ENCODE measurements at regions not wholly inside any gene's neighbourhood (a gene's known extent, or its start where the extent isn't known, plus 50 kb on each side); places are given as distances from the start of the nearest gene placed in this dataset.

GRCh38 chr16:73434621-73435020 lies 386.7 kb upstream of the ZFHX3 start:
- Histone ChIP-seq H3K4me3 (ENCODE audit: low read depth, low read length) (no peak overlapping the region), H3K36me3 (replicated peaks) (no peaks in the 10 kb centered on the region), H3K27me3 (replicated peaks) (no peaks in the 10 kb centered on the region), H3K27ac (no peak overlapping the region)
- no peak for TF ChIP-seq CTCF (IDR thresholded peaks at IDR 0.05; ENCODE audit: low read depth, low read length, missing control alignments)
- in situ Hi-C loops (cut with HindIII; ENCODE audit: low pct_ligation_motif_present, low sequenced_read_pairs) = no loop called here
- no peak for DNase-seq

- TF ChIP-seq CTCF (IDR thresholded peaks at IDR 0.05; ENCODE audit: low read depth, low read length, missing control alignments) = no peak
- in situ Hi-C loops (cut with HindIII; ENCODE audit: low pct_ligation_motif_present, low sequenced_read_pairs) = no loop called here
Observed at GRCh38 chr16:73433731-73434307, 385.9 kb upstream of the ZFHX3 start.

GRCh38 chr16:73432850-73433730 lies 385.2 kb upstream of the ZFHX3 start:
- no peak for TF ChIP-seq CTCF (IDR thresholded peaks at IDR 0.05; ENCODE audit: low read depth, low read length, missing control alignments)
- no peaks in the 10 kb centered on the region for H3K36me3 ChIP-seq (replicated peaks)
- in situ Hi-C loops (cut with HindIII; ENCODE audit: low pct_ligation_motif_present, low sequenced_read_pairs) = no loop called here

More at GRCh38 chr16:73433731-73434307, 385.9 kb upstream of the ZFHX3 start:
- Histone ChIP-seq H3K36me3 (replicated peaks) (no peaks in the 10 kb centered on the region), H3K4me3 (ENCODE audit: low read depth, low read length) (no peak overlapping the region), H3K27ac (no peak overlapping the region), H3K27me3 (replicated peaks) (no peaks in the 10 kb centered on the region)
- no peak for DNase-seq

GRCh38 chr16:73430138-73430537 lies 382.2 kb upstream of the ZFHX3 start:
- H3K27me3 ChIP-seq (replicated peaks) = no peaks in the 10 kb centered on the region
- in situ Hi-C loops (cut with HindIII; ENCODE audit: low pct_ligation_motif_present, low sequenced_read_pairs) = no loop called here
- no peak overlapping the region for H3K4me3 ChIP-seq (ENCODE audit: low read depth, low read length)
- no peaks in the 10 kb centered on the region for H3K36me3 ChIP-seq (replicated peaks)
- no peak overlapping the region for H3K27ac ChIP-seq
- no peak for TF ChIP-seq CTCF (IDR thresholded peaks at IDR 0.05; ENCODE audit: low read depth, low read length, missing control alignments)
- no peak for DNase-seq

More at GRCh38 chr16:73432850-73433730, 385.2 kb upstream of the ZFHX3 start:
- Histone ChIP-seq H3K27ac (no peak overlapping the region), H3K4me3 (ENCODE audit: low read depth, low read length) (no peak overlapping the region), H3K27me3 (replicated peaks) (no peaks in the 10 kb centered on the region)
- no peak for DNase-seq

GRCh38 chr16:73428121-73428520 lies 380.2 kb upstream of the ZFHX3 start:
- no peak for TF ChIP-seq CTCF (IDR thresholded peaks at IDR 0.05; ENCODE audit: low read depth, low read length, missing control alignments)
- H3K36me3 ChIP-seq (replicated peaks) = no peaks in the 10 kb centered on the region
- no peak for DNase-seq
- no peaks in the 10 kb centered on the region for H3K27me3 ChIP-seq (replicated peaks)
- H3K27ac ChIP-seq = no peak overlapping the region
- in situ Hi-C loops (cut with HindIII; ENCODE audit: low pct_ligation_motif_present, low sequenced_read_pairs) = no loop called here
- H3K4me3 ChIP-seq (ENCODE audit: low read depth, low read length) = no peak overlapping the region
